ENCODE measurements at regions not wholly inside any gene's neighbourhood (a gene's known extent, or its start where the extent isn't known, plus 50 kb on each side); places are given as distances from the start of the nearest gene placed in this dataset.

GRCh38 chr7:86969865-86970264 is 89.6 kb downstream of the ELAPOR2 start:
- no TSS peak for BruUV-seq (replicated peaks)
- DNase-seq, result no peak
- Mint-ChIP-seq H3K4me3 (ENCODE audit: low read depth, unreplicated experiment) (no peak overlapping the region), H3K36me3 (ENCODE audit: insufficient read depth, unreplicated experiment) (no peaks in the 10 kb centered on the region), H3K27me3 (ENCODE audit: unreplicated experiment) (no peaks in the 10 kb centered on the region), H3K27ac (ENCODE audit: unreplicated experiment) (no peak overlapping the region), H3K4me1 (ENCODE audit: low read depth, unreplicated experiment) (no peaks in the 10 kb centered on the region), H3K9me3 (ENCODE audit: low read depth, unreplicated experiment) (no peaks in the 10 kb centered on the region)
- CTCF ChIA-PET, result no interaction called here
- TF ChIP-seq CTCF (IDR thresholded peaks at IDR 0.05; ENCODE audit: unreplicated experiment), result no peak
- intact Hi-C loops (cut with micrococcal nuclease; ENCODE audit: unreplicated experiment), result no loop called here

DNA sequence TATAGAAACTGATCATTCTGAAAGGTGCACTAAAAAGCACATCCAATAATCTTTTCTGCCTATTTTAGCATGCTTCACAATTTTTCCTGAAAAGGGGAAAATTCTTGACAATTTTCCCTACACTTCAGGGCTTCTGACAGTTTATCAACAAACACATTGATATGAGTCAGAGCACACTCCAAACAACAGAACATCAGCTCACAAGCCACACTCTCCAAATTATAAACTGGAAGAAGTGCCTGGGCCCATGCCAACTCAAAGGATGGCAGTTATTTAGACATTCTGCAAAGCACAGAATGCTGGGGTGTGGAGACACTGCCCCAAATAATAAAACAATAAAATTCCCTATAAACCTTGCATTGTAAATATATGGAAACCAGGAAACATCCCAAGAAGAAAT is 90.8 kb downstream of the ELAPOR2 start:
- H3K4me3 Mint-ChIP-seq (ENCODE audit: low read depth, unreplicated experiment), result no peak overlapping the region
- no peaks in the 10 kb centered on the region for H3K4me1 Mint-ChIP-seq (ENCODE audit: low read depth, unreplicated experiment)
- no peak overlapping the region for H3K27ac Mint-ChIP-seq (ENCODE audit: unreplicated experiment)
- intact Hi-C loops (cut with micrococcal nuclease; ENCODE audit: unreplicated experiment), result no loop called here
- CTCF ChIA-PET, result no interaction called here
- no TSS peak for BruUV-seq (replicated peaks)
- no peak for DNase-seq
- no peak for TF ChIP-seq CTCF (IDR thresholded peaks at IDR 0.05; ENCODE audit: unreplicated experiment)
- no peaks in the 10 kb centered on the region for H3K27me3 Mint-ChIP-seq (ENCODE audit: unreplicated experiment)
- H3K36me3 Mint-ChIP-seq (ENCODE audit: insufficient read depth, unreplicated experiment), result no peaks in the 10 kb centered on the region
- H3K9me3 Mint-ChIP-seq (ENCODE audit: low read depth, unreplicated experiment), result no peaks in the 10 kb centered on the region

GRCh38 chr7:86966916-86967315 is 92.5 kb downstream of the ELAPOR2 start:
- DNase-seq, result no peak
- no peaks in the 10 kb centered on the region for H3K36me3 Mint-ChIP-seq (ENCODE audit: insufficient read depth, unreplicated experiment)
- no TSS peak for BruUV-seq (replicated peaks)
- CTCF ChIA-PET, result no interaction called here
- no peaks in the 10 kb centered on the region for H3K9me3 Mint-ChIP-seq (ENCODE audit: low read depth, unreplicated experiment)
- H3K4me1 Mint-ChIP-seq (ENCODE audit: low read depth, unreplicated experiment), result no peaks in the 10 kb centered on the region
- H3K27ac Mint-ChIP-seq (ENCODE audit: unreplicated experiment), result no peak overlapping the region
- H3K4me3 Mint-ChIP-seq (ENCODE audit: low read depth, unreplicated experiment), result no peak overlapping the region
- H3K27me3 Mint-ChIP-seq (ENCODE audit: unreplicated experiment), result no peaks in the 10 kb centered on the region
- TF ChIP-seq CTCF (IDR thresholded peaks at IDR 0.05; ENCODE audit: unreplicated experiment), result no peak
- intact Hi-C loops (cut with micrococcal nuclease; ENCODE audit: unreplicated experiment), result no loop called here

GRCh38 chr7:86965727-86966120 is 93.7 kb downstream of the ELAPOR2 start:
- intact Hi-C loops (cut with micrococcal nuclease; ENCODE audit: unreplicated experiment), result no loop called here
- CTCF ChIA-PET, result no interaction called here
- H3K27ac Mint-ChIP-seq (ENCODE audit: unreplicated experiment), result no peak overlapping the region

More at GRCh38 chr7:86965727-86966120, 93.7 kb downstream of the ELAPOR2 start:
- no peak for TF ChIP-seq CTCF (IDR thresholded peaks at IDR 0.05; ENCODE audit: unreplicated experiment)
- Mint-ChIP-seq H3K4me1 (ENCODE audit: low read depth, unreplicated experiment) (no peaks in the 10 kb centered on the region), H3K4me3 (ENCODE audit: low read depth, unreplicated experiment) (no peak overlapping the region), H3K27me3 (ENCODE audit: unreplicated experiment) (no peaks in the 10 kb centered on the region), H3K36me3 (ENCODE audit: insufficient read depth, unreplicated experiment) (no peaks in the 10 kb centered on the region), H3K9me3 (ENCODE audit: low read depth, unreplicated experiment) (no peaks in the 10 kb centered on the region)
- no TSS peak for BruUV-seq (replicated peaks)
- DNase-seq, result no peak

Data from Calu3 (cell line).